ENCODE measurements at regions not wholly inside any gene's neighbourhood (a gene's known extent, or its start where the extent isn't known, plus 50 kb on each side); places are given as distances from the start of the nearest gene placed in this dataset.

DNA sequence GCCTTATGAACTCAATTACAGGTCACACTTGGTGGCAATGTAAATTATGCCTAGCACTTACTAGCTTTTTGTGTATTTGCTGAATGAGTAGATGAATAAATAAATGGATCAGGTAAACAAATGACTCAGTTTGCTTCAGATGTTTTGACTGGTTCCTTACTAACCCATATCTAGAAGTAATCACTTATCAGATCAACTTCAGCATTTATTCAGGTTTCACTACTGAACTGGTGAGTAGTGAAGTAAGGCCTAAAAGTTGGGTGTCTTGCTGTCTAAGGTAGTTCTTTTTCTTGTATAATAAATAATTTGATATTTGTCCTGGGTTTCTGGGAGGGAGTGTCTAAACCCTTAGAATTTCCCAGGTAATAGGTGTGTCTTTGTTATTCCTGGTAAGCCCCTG is 205.0 kb downstream of the UXS1 start:
- Mint-ChIP-seq H3K4me3 (no peak overlapping the region), H3K36me3 (peaks cover 19% of the 10 kb centered on the region), H3K27ac (no peak overlapping the region), H3K9me3 (peaks cover 20% of the 10 kb centered on the region), H3K4me1 (no peaks in the 10 kb centered on the region), H3K27me3 (peaks cover 4% of the 10 kb centered on the region)
- no peak for ATAC-seq (ENCODE audit: low read depth)
- DNase-seq (ENCODE audit: low spot score in 2 of 2), result no peak

- peaks cover 8% of the 10 kb centered on the region for H3K9me3 Mint-ChIP-seq
- DNase-seq (ENCODE audit: low spot score in 2 of 2), result no peak
- H3K36me3 Mint-ChIP-seq, result peaks cover 8% of the 10 kb centered on the region
- H3K4me1 Mint-ChIP-seq, result peaks cover 3% of the 10 kb centered on the region
- peaks cover 3% of the 10 kb centered on the region for H3K27me3 Mint-ChIP-seq
- ATAC-seq (ENCODE audit: low read depth), result no peak
- no peak overlapping the region for H3K4me3 Mint-ChIP-seq
- H3K27ac Mint-ChIP-seq, result no peak overlapping the region
These were observed 216.3 kb downstream of the UXS1 start for GRCh38 chr2:105977807-105978206.

- no peak overlapping the region for H3K4me3 Mint-ChIP-seq
- H3K27ac Mint-ChIP-seq, result no peak overlapping the region
- H3K27me3 Mint-ChIP-seq, result peaks cover 3% of the 10 kb centered on the region
- H3K9me3 Mint-ChIP-seq, result peaks cover 8% of the 10 kb centered on the region
- no peak for DNase-seq (ENCODE audit: low spot score in 2 of 2)
- H3K4me1 Mint-ChIP-seq, result peaks cover 5% of the 10 kb centered on the region
- peaks cover 8% of the 10 kb centered on the region for H3K36me3 Mint-ChIP-seq
- ATAC-seq (ENCODE audit: low read depth), result no peak
These were observed 216.9 kb downstream of the UXS1 start for GRCh38 chr2:105977212-105977611.

DNA sequence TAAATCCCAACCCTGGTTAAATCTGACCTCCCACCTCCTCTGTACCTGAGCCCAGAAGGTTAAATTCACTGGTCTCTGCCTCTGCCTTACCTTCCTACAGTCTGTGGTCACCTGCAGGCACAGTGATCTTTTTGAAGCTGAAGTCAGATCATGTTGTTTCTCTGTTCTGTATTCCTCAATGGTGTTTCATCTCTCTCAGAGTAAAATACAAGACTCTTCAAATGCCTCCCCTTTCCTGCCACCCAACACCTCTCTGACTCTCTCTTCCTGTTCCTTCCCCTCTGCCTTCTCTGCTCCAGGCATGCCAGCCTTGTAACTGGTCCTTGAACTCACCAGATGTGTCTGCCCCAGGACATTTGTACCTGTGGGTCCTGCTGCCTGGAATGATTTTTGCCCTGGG is 219.3 kb downstream of the UXS1 start:
- no peak overlapping the region for H3K27ac Mint-ChIP-seq
- H3K4me1 Mint-ChIP-seq, result peaks cover 10% of the 10 kb centered on the region
- no peak overlapping the region for H3K4me3 Mint-ChIP-seq
- ATAC-seq (ENCODE audit: low read depth) (no peak), DNase-seq (ENCODE audit: low spot score in 2 of 2) (no peak)
- peaks cover 3% of the 10 kb centered on the region for H3K27me3 Mint-ChIP-seq
- peaks cover 8% of the 10 kb centered on the region for H3K9me3 Mint-ChIP-seq
- peaks cover 8% of the 10 kb centered on the region for H3K36me3 Mint-ChIP-seq

DNA sequence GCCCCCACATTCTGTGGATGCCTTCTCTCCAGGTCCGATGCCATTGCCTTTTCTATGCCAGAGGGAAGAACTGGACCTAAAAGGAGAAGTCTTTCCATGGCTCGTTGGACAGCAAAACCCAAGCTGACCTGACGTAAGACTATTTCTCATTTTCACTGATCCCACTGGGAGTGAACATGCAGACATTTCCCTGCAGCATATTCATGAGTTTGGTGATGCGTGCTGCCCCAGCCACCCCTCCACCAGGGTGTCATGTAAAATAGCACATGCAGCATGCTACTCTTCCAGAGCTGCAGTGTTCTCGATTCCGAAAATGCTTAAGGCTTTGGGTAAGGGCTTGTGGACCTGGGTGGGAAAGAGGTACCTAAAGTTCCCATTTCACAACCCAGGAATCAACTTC is 221.2 kb downstream of the UXS1 start:
- Mint-ChIP-seq H3K4me3 (no peak overlapping the region), H3K4me1 (peaks cover 10% of the 10 kb centered on the region), H3K27me3 (peaks cover 3% of the 10 kb centered on the region), H3K27ac (no peak overlapping the region), H3K9me3 (peaks cover 3% of the 10 kb centered on the region), H3K36me3 (peaks cover 5% of the 10 kb centered on the region)
- no peak for DNase-seq (ENCODE audit: low spot score in 2 of 2)
- no peak for ATAC-seq (ENCODE audit: low read depth)

GRCh38 chr2:105972246-105972645 is 221.9 kb downstream of the UXS1 start:
- Mint-ChIP-seq H3K9me3 (no peaks in the 10 kb centered on the region), H3K4me1 (peaks cover 10% of the 10 kb centered on the region), H3K27me3 (no peaks in the 10 kb centered on the region), H3K27ac (no peak overlapping the region), H3K36me3 (peaks cover 2% of the 10 kb centered on the region), H3K4me3 (no peak overlapping the region)
- DNase-seq (ENCODE audit: low spot score in 2 of 2), result no peak
- no peak for ATAC-seq (ENCODE audit: low read depth)

GRCh38 chr2:105969552-105969951 is 224.5 kb downstream of the UXS1 start:
- no peak for DNase-seq (ENCODE audit: low spot score in 2 of 2)
- Mint-ChIP-seq H3K9me3 (no peaks in the 10 kb centered on the region), H3K27me3 (no peaks in the 10 kb centered on the region), H3K4me3 (no peak overlapping the region), H3K36me3 (no peaks in the 10 kb centered on the region), H3K4me1 (peaks cover 6% of the 10 kb centered on the region), H3K27ac (no peak overlapping the region)
- ATAC-seq (ENCODE audit: low read depth), result no peak

- H3K4me3 Mint-ChIP-seq, result no peak overlapping the region
- no peak for ATAC-seq (ENCODE audit: low read depth)
- no peak for DNase-seq (ENCODE audit: low spot score in 2 of 2)
- H3K27ac Mint-ChIP-seq, result no peak overlapping the region
- H3K27me3 Mint-ChIP-seq, result peaks cover 7% of the 10 kb centered on the region
- no peaks in the 10 kb centered on the region for H3K36me3 Mint-ChIP-seq
- peaks cover 3% of the 10 kb centered on the region for H3K4me1 Mint-ChIP-seq
- peaks cover 1% of the 10 kb centered on the region for H3K9me3 Mint-ChIP-seq
These were observed 217.5 kb downstream of the NCK2 start for GRCh38 chr2:105962221-105962620.

- no peak overlapping the region for H3K27ac Mint-ChIP-seq
- H3K4me1 Mint-ChIP-seq, result peaks cover 3% of the 10 kb centered on the region
- ATAC-seq (ENCODE audit: low read depth) (no peak), DNase-seq (ENCODE audit: low spot score in 2 of 2) (no peak)
- H3K9me3 Mint-ChIP-seq, result peaks cover 1% of the 10 kb centered on the region
- no peaks in the 10 kb centered on the region for H3K36me3 Mint-ChIP-seq
- no peak overlapping the region for H3K4me3 Mint-ChIP-seq
- H3K27me3 Mint-ChIP-seq, result peaks cover 7% of the 10 kb centered on the region
These were observed 217.0 kb downstream of the NCK2 start for GRCh38 chr2:105961599-105962146.

- peaks cover 1% of the 10 kb centered on the region for H3K9me3 Mint-ChIP-seq
- H3K36me3 Mint-ChIP-seq, result no peaks in the 10 kb centered on the region
- H3K27me3 Mint-ChIP-seq, result peaks cover 7% of the 10 kb centered on the region
- DNase-seq (ENCODE audit: low spot score in 2 of 2) (no peak), ATAC-seq (ENCODE audit: low read depth) (no peak)
- no peak overlapping the region for H3K4me3 Mint-ChIP-seq
- H3K27ac Mint-ChIP-seq, result no peak overlapping the region
- H3K4me1 Mint-ChIP-seq, result peaks cover 3% of the 10 kb centered on the region
These were observed 214.6 kb downstream of the NCK2 start for GRCh38 chr2:105959357-105959756.

- Mint-ChIP-seq H3K27ac (no peak overlapping the region), H3K9me3 (peaks cover 1% of the 10 kb centered on the region), H3K36me3 (no peaks in the 10 kb centered on the region), H3K4me3 (no peak overlapping the region), H3K4me1 (peaks cover 7% of the 10 kb centered on the region), H3K27me3 (no peaks in the 10 kb centered on the region)
- ATAC-seq (ENCODE audit: low read depth) (no peak), DNase-seq (ENCODE audit: low spot score in 2 of 2) (no peak)
These were observed 210.2 kb downstream of the NCK2 start for GRCh38 chr2:105954891-105955290.

GRCh38 chr2:105953942-105954341 is 209.2 kb downstream of the NCK2 start:
- DNase-seq (ENCODE audit: low spot score in 2 of 2), result no peak
- H3K4me3 Mint-ChIP-seq, result no peak overlapping the region
- peaks cover 7% of the 10 kb centered on the region for H3K4me1 Mint-ChIP-seq
- ATAC-seq (ENCODE audit: low read depth), result no peak
- H3K9me3 Mint-ChIP-seq, result peaks cover 2% of the 10 kb centered on the region
- H3K27me3 Mint-ChIP-seq, result no peaks in the 10 kb centered on the region
- H3K36me3 Mint-ChIP-seq, result no peaks in the 10 kb centered on the region
- H3K27ac Mint-ChIP-seq, result no peak overlapping the region

DNA sequence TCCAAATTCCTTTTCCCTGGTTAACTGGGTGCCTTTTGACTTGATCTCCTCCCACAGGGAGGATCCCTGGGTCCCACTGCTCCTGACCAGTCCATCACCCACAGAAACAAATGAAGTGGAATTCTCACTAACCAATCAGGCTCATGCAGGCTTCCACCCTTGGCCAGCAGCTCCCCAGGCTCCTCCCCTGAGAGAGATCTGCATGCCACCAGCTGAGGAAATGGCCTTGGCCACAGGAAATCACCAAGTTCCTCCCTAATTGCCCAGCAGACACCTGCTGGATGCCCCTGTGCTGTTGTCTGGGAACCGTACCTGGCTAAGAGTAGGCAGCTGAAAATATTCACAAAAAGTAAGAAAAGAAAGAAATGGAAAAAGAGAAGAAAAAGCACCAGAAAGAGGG is 207.4 kb downstream of the NCK2 start:
- H3K4me3 Mint-ChIP-seq, result no peak overlapping the region
- H3K27me3 Mint-ChIP-seq, result peaks cover 3% of the 10 kb centered on the region
- H3K27ac Mint-ChIP-seq, result no peak overlapping the region
- H3K36me3 Mint-ChIP-seq, result no peaks in the 10 kb centered on the region
- H3K9me3 Mint-ChIP-seq, result peaks cover 1% of the 10 kb centered on the region
- DNase-seq (ENCODE audit: low spot score in 2 of 2) (no peak), ATAC-seq (ENCODE audit: low read depth) (no peak)
- peaks cover 10% of the 10 kb centered on the region for H3K4me1 Mint-ChIP-seq

DNA sequence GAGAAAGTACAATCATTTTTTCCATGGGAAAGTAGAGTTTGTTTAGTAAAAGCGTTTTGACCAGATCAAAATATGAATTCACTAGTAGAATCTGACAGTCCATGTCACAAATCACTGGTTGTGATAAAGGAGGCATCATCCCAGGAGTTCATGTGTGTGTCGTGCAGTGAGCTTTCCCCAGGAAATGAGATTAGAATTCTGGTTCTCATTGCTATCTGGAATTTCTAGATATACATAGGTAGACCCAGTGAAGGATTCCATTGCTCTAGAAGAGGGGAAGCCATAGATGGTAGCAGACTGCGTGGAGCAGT is 206.6 kb downstream of the NCK2 start:
- H3K4me1 Mint-ChIP-seq, result peaks cover 10% of the 10 kb centered on the region
- no peak overlapping the region for H3K4me3 Mint-ChIP-seq
- no peak overlapping the region for H3K27ac Mint-ChIP-seq
- ATAC-seq (ENCODE audit: low read depth) (no peak), DNase-seq (ENCODE audit: low spot score in 2 of 2) (no peak)
- H3K9me3 Mint-ChIP-seq, result peaks cover 1% of the 10 kb centered on the region
- peaks cover 3% of the 10 kb centered on the region for H3K27me3 Mint-ChIP-seq
- no peaks in the 10 kb centered on the region for H3K36me3 Mint-ChIP-seq

DNA sequence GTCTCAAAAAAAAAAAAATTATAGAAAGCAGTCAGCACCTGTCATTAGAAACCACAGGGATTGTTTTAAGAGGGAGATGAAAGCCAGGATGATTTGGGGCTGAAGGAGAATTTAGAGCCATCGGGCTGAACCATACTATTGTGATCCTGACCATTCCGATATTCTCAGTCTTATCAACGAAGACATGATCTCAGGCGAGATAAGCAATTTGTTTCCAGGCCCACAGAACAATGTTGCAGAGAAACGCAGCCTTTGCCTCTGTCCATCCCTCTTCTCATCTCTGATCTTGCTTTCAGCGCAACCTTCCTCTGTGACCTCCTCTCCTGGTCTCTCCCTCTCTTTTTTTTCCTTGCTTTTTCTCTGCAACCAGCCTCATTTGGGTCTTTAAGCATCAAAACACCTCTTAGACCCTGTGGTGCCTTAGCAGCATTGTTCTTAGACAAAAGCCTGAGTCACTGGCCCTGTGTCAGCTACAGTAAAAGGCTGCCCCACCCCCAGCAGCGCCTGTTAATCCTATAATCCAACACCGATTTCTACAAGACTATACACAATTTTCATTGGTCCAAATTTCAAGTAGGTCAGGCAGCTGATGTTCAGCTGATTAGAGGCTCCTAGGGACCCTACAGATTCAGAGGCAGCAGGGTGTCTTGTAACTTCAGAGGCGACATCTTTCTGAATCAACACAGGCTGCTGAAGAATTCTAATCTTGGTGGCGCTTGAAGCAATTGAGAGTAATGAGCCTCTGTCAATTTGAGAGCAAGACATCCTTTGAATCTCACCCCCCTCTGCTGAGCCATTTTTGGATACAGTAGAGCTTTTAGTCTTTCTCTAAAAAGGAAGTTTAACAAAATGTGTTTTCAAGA is 206.0 kb downstream of the NCK2 start:
- Mint-ChIP-seq H3K27ac (no peak overlapping the region), H3K36me3 (no peaks in the 10 kb centered on the region), H3K4me1 (peaks cover 10% of the 10 kb centered on the region), H3K27me3 (peaks cover 3% of the 10 kb centered on the region), H3K4me3 (no peak overlapping the region), H3K9me3 (peaks cover 1% of the 10 kb centered on the region)
- no peak for ATAC-seq (ENCODE audit: low read depth)
- DNase-seq (ENCODE audit: low spot score in 2 of 2), result no peak
